ENCODE measurements at regions not wholly inside any gene's neighbourhood (a gene's known extent, or its start where the extent isn't known, plus 50 kb on each side); places are given as distances from the start of the nearest gene placed in this dataset.
A peak's percentile ranks its signal among the peaks of the same experiment; 100 is the strongest.

DNA sequence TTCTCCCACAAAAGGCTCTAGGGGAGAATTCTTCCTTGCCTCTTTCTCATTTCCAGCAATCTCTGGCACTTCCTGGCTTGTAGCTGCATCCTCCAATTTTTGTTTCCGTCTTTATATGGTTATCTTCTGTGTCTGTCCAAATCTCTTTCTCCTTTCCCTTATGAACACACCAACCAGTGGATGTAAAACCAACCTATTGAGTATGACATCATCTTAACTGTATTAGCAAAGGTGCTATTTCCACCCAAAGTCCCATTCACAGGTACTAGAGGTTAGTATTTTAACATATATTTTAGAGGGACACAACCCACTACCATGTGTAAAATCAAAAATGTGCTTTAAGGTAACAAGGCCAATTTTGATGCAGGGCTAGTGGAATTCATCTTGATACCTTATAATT is 129.0 kb downstream of the RAP2A start:
- no peak for DNase-seq (ENCODE audit: low read depth)

DNA sequence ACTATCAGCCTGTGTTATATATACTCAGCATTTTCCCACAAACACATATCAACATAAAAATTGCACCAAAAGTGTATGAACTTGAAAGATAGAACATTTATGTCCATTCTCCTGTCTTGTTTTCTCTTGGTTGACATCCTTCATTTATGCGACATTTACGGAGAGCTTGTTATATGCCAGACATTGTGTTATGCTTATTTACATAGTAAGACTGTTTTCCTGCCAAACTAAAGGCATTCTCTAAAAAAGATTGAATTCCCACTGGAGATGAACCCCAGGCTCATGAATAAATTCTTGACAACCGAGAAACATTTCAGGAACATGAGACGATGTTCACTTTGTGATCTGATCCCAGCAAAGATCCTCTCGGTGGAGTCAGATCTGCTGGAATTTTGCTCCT is 131.0 kb downstream of the RAP2A start:
- DNase-seq (ENCODE audit: low read depth), result no peak

DNA sequence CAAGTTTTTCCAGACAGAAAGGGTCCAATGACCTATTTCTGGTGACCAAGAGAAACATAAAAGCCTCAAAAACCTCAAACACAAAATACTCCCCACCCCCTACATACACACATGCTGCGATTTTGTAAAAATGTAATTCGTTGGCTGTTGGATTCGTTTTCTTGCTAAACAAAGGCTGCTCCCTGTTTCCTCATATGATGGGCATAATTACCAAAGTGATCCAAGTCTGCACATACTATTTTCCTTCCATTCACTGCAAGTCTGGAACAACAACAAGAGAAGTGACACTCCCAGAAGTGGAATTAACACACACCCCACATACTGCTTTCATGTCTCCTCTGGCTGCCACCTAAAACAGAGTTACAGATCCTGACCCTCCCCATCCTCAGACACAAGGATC is 131.9 kb downstream of the RAP2A start:
- no peak for DNase-seq (ENCODE audit: low read depth)

DNA sequence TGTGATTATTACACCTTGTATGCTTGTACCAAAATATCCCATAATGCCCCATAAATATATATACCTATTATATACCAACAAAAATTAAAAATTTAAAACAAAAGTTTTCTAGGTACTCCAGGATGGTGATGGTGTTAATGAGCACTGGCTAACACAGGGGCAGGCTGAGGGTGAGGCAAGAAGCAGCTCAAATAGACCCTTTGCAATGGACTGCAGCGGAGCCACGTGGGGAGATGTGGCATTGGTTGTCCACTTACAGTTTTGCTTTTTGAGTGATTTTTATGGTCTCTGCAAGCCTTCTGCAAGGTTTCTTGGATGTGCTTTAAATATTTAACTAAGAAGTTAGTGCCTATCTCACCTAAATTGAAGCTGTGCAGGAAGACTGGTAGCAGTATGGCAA is 132.9 kb downstream of the RAP2A start:
- DNase-seq (ENCODE audit: low read depth), result no peak

DNA sequence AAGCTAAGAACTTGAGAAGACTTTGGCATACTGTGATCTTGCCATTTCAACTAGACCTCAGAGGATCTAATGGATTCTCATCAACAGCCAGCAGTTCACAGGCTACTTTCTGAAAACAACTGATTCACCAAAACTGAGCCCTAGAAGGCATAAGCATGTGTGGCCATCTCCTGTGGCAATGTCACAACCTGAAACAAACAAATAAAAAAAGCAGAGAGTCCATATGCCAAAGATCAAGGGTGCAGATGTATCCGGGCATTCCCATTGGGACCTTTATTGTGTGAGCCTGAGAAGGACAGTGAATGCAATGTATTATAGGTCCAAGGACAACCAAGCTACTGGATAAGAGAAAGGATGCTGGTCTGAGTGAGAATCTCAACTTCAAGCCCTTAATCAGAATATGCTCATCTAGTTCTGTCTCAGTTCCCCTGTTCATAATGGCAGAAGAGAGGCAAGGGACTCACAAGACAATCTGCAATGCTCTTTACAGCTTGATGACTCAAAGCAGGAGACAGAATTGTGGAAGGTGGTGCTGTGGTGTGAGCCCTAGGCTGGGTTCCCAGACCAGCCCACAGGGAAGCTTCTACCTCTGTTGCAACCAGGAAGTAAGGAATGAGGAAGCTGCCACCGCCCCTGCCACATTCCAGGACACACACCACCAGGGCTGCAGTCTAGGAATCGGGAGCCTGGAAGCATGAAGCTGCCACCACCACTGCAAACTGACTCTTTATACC is 133.7 kb downstream of the RAP2A start:
- DNase-seq (ENCODE audit: low read depth), result peak; percentile 29

DNA sequence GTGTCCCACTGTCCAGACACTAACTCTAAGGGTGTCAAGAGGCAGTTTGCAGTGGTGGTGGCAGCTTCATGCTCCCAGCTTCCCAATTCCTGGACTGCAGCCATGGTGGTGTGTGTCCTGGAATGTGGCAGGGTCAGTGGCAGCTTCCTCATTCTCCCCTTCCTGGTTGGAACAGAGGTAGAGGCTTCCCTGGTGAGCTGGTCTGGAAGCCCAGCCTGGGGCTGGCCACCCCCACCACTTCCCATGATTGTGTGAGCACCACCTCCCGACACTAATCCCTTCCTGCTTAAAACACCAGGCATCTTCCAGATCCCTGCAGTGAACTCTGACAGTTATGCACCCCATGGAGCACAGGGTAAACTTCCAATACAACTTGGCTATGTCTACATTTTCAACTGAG is 134.9 kb downstream of the RAP2A start:
- no peak for DNase-seq (ENCODE audit: low read depth)

DNA sequence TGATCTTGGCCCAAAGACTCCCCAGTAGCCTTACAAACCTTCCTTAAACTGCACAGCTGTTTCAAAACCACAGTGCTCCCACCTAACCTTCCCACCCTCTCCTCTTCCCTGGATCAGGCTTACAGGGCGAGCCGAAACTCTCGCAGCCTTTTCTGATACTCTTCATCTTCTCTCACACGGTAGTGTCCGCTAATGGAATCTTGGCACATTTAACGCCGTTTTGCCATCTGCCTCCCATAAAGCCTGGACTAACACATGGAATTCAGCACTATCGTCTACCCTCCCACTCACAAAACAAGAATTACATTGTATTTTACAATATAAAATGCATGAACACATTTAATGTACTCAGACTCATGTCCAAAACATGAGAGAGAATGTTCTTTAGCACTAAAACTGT is 135.9 kb downstream of the RAP2A start:
- no peak for DNase-seq (ENCODE audit: low read depth)

DNA sequence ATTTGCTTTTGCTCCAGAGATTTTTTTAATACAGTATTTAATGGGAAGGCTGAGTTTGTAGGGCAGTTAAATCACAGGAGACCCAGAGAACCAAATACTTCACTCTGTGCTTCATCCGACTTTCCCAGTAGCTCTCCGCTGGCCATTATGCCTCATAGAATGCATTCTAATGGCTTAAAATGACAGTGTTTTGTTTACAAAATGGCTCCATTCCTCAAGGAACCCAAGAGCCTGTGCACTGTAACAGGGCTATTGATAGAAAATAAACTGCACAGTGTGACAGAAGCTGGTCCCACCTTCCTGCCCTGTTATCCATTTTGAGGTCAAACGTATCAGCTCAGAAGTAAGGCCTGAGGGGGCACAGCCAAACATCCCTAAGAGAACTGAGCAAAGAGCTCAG is 136.5 kb downstream of the RAP2A start:
- DNase-seq (ENCODE audit: low read depth), result no peak

DNA sequence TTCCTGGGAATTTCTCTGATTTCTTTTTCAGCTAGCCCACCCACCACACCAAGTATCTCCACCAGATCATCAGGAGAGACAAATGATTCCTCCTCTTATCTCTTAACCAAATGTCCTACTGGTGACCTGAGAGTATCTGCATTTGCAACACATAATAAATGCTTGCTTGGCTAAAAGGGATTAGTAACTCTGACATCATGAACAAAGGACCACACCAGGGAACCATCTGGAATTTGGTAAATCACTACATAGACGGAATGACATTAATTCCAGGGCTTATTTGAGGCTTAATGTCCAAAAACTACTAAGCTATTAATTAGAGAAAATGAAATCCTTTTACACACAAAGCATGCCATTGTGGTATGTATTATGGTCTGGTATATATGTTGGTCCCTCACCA is 139.0 kb downstream of the RAP2A start:
- no peak for DNase-seq (ENCODE audit: low read depth)

DNA sequence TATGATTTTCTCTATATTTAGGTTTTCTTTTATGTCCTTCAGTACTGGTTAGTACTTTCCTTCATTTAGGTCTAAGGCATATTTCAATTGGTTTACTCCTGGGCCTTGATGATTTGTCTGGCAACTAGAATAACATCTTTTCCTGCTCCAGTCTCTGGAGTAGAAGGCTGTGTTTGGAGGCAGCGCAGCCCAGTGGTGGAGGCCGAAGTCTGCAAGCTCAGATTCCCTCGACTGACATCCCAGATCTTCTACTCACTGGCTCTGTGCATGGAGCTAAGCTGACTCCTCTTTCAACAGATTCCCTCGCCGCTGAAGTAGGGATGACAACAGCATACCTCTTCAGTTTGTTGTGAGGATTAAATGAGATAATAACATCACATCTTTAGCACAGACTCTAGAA is 141.0 kb downstream of the RAP2A start:
- DNase-seq (ENCODE audit: low read depth), result peak; percentile 39

DNA sequence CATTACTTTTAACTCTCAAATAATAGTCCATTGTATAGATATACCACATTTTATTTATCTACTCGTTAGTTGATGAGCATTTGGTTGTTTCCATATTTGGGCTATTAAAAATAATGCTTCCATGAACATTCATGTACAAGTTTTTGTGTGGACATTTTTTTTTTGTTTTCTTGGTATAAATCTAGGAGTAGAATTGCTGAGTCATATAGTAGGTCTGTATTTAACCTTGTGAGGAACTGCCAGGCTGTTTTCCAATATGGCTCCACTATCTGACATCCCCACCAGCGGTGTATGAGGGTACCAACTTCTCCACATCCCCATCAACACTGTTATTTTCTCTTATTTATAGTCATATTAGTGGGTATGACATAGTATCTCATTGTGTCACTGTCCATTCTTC is 143.1 kb downstream of the RAP2A start:
- DNase-seq (ENCODE audit: low read depth), result no peak

DNA sequence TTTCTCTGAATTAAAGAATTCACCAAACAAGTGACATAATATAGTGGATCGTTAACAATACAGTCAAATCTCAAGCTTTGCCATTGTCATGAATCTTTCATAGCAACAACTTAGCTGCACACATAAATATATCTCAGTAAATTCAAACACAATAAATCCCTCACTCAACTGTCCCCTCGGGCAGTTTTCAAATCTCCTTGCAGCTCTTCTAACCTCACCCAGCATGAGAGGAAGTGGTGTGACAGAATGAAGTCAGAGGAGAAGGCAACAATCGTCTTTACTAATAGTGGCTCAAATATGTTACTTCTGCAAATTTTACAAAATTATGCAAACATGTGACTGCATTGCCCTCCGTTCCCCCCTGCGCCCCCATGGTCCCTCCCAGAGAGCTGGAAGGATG is 148.2 kb downstream of the RAP2A start:
- no peak for DNase-seq (ENCODE audit: low read depth)

DNA sequence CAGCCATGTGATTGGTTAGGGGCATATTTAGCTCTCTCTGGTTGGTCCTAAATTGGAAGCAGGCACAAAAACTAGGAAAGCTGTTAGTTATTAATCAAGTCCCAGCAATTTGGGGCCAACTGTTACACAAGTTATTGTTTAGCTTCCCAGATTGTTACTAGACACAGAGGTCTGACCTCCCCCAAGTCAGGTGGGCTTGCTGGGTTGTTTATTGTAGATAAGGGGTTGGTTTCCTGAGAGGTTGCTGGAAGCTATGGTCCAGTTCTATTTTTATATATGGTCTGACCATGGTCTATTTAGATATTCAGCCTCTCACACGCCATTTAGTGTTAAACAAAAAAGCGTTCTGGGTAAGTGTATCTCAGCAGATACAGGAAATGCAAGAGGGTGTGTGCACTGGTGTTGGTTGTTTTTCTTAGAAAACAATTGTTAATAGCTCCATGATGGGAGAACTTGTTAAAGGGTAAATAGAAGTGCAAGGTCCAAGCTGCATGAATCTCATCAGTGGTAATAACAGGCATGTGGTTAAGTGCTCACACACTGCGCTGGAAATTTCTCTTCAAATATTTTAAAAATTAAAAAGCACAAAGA is 150.0 kb downstream of the RAP2A start:
- DNase-seq (ENCODE audit: low read depth), result no peak

DNA sequence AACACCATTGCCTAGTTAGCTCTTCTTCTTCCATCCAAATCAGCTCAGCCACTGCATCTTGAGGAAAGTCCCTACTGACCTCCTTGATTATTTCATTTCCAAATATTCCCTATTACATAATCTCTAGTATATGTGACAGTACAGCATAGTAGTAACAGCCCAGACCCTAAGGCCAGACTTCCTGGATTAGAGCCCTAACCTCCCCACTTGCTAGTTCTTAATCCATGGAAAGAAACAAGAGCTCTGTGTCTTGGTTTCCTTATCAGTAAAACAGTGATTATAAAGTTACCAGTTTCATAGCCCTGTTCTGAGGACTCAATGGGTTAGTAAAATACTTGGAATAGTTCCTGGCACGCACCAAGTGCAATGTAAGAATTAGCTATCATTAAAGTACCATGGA is 153.0 kb downstream of the RAP2A start:
- no peak for DNase-seq (ENCODE audit: low read depth)

DNA sequence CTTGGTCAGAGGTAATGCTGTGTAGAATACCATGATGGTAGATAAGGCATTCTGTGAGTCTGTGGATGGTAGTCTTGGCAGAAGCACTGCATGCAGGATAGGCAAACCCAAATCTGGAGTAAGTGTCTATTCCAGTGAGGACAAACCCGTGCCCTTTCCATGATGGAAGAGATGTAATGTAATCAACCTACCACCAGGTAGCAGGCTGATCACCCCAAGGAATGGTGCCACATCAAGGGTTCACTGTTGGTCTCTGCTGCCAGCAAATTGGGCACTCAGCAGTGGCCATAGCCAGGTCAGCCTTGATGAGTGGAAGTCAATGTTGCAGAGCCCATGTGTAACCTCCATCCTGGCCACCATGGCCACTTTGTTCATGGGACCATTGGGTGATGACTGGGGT is 155.0 kb downstream of the RAP2A start:
- no peak for DNase-seq (ENCODE audit: low read depth)

DNA sequence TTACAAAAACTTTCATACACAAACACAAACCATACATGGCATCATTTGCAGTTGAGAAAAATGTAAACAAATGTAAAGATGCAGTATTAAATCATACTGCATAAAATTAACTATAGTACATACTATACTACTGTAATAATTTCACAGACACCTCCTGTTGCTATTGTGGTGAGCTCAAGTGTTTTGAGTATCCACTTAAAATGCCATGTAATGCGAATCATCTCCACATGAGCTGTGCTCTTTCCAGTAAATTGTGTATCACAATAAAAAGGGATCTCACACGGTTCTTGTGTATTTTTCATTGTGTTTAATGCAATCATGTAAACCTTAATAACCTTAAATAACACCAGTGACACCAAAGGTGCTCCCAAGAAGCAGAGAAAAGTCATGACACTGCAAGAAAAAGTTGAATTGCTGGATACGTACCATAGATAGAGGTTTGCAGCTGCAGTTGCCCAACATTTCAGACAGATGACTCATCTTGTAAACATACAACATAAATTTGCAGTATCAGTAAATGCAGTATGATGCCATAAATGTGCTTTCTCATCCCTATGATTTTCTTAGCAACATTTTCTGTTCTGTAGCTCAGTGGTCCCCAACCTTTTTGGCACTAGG is 166.6 kb downstream of the RAP2A start:
- peak; percentile 57 for DNase-seq (ENCODE audit: low read depth)

DNA sequence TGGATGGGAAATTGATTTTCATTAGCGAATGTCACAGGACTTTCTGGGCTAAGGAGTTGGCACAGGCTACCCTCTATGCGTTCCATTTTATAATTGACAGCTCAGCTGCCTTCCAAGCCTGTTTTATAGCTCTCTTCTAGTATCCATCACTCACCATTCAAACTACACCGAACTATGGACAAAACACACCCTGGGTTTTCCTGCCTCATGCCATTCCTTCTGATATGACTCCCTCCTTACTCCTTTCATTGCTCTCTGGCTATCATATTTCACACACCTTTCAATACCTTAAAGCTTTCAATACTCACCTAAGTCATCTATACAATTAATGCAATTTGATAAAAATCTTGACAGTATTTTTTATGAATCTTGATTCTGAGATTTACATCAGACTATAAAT is 181.3 kb downstream of the RAP2A start:
- no peak for DNase-seq (ENCODE audit: low read depth)

DNA sequence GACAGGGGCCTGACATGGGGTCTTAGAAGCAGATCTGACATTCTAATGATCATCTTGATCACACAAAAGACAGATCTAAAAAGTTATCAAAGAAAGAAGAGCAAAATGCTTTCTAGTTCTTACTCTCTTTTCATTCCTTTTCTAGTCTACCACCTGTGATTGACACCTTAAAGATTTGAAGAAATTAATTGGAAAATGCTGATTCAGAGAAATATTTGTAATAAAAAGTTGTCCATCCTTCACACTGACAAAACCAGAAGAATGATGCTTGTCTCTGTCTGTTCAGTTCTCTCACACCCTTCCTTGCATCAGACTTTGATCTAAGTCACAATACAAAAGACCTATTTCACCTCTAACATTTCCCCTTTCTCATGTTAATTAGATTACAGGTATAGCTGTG is 182.4 kb downstream of the RAP2A start:
- DNase-seq (ENCODE audit: low read depth), result no peak

DNA sequence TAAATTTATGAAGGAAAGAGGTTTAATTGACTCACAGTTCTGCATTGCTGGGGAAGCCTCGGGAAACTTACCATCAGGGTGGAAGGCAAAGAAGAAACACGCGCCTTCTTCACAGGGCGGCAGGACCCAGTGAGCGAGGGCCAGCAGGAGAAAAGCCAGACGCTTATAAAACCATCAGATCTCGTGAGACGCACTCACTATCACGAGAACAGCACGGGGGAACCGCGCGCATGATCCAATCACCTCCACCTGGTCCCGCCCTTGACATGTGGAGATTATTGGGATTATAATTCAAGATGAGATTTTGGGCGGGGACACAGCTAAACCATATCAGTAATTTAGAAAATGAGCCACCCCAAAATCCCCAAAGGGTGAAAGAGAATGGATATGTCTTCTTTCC is 187.1 kb downstream of the RAP2A start:
- no peak for DNase-seq (ENCODE audit: low read depth)

DNA sequence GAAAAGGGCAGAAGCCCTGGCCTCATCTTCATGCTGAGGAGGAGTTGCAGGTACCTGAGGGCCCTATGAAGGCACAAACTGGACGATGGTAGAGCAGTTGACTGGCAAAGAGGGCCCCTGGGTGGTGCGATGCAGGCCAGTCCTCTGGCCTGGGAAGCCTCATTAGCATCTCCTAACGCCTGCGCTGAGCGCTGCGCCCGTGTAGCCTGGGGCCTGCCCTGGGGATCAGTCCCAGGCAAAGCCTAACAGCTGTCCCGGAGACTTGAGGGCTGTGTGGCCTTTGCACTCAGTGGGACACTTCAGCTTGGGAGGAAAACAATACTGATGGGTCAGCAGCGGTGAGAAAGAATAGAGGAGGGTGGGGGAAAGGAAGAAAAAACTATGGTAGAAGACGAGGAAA is 187.7 kb downstream of the RAP2A start:
- DNase-seq (ENCODE audit: low read depth), result no peak

DNA sequence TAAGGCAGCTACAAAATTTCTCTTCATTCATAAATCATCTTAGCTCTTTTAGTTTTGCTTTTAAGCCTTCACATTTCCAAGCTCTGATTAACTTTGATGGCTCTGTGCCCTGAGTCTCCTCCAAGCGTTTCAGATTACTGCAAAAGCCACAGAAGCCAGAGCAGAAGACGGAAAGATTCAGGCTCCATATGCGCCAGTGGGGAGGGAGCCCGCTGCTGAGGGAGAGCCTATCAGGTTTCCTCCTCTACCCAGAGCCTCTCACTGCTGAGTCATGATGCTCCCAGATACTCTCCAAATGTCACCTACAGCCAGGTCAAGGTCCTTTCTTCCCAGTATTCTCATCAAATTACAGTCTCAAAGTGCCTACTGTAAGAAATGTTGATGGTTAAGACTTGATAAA is 193.6 kb downstream of the RAP2A start:
- peak; percentile 71 for DNase-seq (ENCODE audit: low read depth)

DNA sequence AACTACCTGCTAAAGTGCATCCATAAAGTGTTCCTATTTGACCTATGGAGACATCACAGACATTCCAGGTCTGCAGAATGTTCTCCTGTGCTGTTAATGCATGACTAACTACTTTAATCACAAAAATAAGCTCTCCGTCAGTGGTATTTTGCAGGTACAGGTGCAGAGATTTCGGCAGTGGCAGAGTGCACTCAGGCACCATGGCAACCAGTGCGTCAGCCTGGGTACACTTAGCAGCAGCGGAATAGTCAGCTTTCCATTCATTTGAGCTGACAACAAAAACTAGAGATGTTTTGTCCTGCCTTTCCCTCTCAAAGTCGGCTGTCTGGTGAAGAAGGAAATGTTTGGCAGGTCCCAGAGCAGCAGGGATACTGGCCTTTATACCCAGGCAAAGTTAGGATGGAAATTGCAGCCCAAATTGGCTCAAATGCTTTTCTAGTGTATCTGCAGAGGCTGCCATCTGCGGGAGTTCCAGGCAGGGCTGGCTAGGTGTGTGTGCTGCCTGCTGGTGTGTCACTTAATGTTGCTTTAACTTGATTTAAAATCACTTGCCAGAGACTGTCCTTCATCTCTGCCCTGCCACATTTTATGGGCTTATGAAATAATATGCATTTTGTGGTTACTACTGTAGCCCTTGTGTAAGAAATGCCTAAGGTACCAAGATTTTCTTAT is 195.8 kb downstream of the RAP2A start:
- DNase-seq (ENCODE audit: low read depth), result no peak

DNA sequence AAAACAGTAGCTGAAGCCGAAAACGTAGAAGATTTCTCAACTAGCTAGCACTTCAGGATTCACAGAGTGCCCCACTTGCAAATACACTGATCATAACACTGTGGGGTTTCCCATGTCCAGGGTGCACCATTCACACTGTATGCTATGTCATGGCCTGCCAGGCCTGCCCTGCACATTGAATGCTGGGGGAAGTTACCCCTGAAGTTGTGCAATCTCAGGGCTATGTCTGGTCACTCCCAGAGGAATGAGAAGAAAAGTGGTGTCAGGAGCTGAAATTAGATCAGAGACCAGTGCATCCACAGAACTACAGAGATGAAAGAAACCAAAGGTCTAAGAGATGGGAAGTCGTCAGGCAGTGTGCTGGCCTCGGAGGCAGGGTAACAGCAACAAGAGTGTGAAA is 196.8 kb downstream of the RAP2A start:
- DNase-seq (ENCODE audit: low read depth), result no peak

Data from EH (cell line).